Upper lobe of left lung (tissue), 4 donors: ENCODE measurements at regions not wholly inside any gene's neighbourhood (a gene's known extent, or its start where the extent isn't known, plus 50 kb on each side); places are given as distances from the start of the nearest gene placed in this dataset.

Experiments
- CTCF ChIP-seq, 6 experiments: fragments of 450-650 bp in 4 of 6; fragments of 200-600 bp in 2 of 6; sonication (generic) in 2 of 6; IDR thresholded peaks; one replicate each; pipeline ENCODE4 v1.5.1; 2016 to 2019; ENCODE audit warnings: antibody characterized with exemption in 6 of 6
- EP300 ChIP-seq, 4 donors: sonication (generic); formaldehyde crosslinking; IDR thresholded peaks; one replicate each; pipeline ENCODE4 v1.5.1; 2017; ENCODE audit warnings: antibody characterized with exemption in 4 of 4, control low read depth in 2 of 4
- POLR2A ChIP-seq, 4 donors: fragments of 450-650 bp; IDR thresholded peaks; one replicate each; pipeline ENCODE4 v1.5.1; 2016 to 2017; ENCODE audit warnings: antibody characterized with exemption in 4 of 4, mild to moderate bottlenecking in 2 of 4
- POLR2AphosphoS5 ChIP-seq, 2 donors: sonication (generic); formaldehyde crosslinking; IDR thresholded peaks; one replicate each; pipeline ENCODE4 v1.5.1; 2017; ENCODE audit warnings: antibody characterized with exemption in 2 of 2

- TF ChIP-seq CTCF (IDR thresholded peaks at IDR 0.05) (no peak), POLR2AphosphoS5 (IDR thresholded peaks at IDR 0.05) (no peak), POLR2A (IDR thresholded peaks at IDR 0.05) (no peak), EP300 (IDR thresholded peaks at IDR 0.05) (no peak)
Observed at GRCh38 chr22:27298742-27299141, 502.8 kb downstream of the MN1 start.
